ENCODE measurements at regions not wholly inside any gene's neighbourhood (a gene's known extent, or its start where the extent isn't known, plus 50 kb on each side); places are given as distances from the start of the nearest gene placed in this dataset.

DNA sequence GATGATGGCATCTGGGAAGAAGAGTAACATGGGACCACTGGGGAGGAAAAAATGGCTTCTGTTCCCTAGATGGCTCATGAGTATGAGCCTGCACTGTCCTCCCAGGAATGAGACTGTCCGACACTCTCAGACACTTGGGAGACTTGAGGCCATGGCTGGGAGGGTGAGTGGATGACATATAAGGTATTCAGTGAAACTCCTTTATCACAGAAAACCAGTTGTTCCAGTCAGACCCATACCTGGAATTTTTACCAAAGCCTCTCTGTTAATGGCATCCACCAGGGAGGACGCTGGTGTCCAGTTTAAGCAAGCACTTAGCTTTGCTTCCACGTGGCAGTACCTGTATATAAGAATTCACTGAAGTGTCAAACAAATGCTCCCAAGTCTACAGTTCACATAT lies 116.7 kb upstream of the C10orf90 start:
- no peak for DNase-seq

DNA sequence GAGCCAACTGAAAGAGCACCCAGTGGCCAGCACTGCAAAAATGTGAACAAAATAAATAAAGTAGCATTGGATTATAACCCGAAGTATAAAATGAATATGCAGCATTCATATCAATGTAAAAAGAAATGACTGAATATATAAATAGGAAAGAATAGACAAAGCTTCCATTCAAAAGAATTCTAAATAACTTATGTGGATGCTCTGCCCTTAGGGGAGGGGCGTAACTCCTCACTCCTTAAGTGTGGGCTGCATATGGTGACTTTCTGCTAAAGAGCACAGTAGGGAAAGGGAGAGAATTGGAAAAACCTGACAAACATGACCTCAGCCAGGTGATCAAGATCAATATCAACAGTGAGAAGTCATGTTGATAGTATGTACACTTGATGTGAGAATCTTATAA lies 109.9 kb upstream of the DOCK1 start:
- no peak for DNase-seq

DNA sequence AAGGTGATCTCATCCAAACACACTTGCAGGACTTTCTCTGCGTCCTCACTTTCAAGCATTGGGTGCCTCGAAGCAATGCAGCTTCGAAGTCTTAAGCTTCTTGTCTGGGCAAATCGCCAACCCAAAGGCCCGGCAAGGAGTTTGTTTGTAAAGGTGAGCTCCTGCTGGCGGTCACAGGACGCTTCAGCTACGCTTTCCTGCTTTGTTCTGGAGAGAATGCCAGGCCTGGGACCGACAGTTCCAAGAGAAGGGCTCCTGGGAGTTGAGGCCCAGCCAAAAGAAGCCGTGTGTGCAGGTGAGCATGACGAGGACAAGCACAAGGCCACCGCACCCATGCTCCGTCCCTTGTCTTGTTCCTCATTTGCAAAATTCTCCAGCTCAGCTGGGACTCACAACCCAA lies 106.6 kb upstream of the DOCK1 start:
- no peak for DNase-seq

DNA sequence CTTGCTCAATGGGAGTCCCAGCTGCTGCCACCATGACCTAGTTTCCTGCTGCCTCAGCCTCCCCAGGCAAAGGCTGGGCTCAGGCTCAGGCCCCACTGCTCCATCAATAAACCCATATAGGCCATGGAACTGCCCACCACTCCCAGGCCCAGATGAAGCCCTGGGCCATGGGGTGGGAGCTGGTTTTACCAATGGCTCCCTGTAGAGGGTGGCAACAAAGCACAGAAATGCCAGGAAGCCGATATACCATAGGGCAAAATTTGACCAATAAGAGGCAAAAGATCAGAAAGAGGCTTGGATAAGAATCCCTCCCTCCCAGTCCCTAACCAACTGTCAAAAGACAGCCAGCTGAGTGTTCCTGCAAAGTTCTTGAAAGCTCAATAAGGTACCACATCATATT lies 101.8 kb upstream of the DOCK1 start:
- no peak for DNase-seq

DNA sequence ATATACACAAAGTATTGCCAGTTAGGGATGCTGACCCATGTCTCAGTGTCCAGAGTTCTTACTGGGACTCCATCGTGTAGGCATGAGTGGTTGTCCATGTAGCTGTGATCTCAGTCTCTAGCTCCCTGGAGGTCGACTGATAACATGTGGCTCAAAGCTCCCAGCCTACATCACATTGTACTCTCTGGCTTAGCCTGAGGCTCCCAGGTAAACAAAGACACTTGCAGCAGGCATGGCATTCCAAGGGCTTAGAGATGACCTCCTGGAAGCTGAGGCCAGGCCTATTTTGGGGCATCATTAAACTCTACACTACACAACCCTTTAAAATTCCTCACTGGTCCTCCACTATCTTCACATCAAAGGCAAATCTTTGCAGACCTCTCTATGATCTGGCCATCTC lies 100.8 kb upstream of the DOCK1 start:
- no peak for DNase-seq

DNA sequence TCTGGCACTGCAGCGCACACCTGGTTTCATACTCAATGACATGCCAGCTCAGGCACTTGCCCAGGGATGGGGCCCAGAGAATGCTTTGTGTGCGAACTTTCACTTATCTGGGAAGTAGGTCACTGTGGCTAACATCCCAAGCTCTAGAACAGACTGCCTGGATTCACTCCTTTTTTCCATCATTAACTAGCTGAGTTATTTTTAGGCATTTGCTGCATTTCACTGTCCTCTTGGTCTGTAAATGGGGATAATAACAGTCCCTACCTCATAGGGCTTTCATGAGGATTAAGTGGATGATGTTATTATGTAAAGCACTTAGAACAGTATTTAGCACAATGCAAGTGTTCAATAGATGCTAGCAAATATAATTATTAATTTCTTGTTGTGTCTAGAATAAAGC lies 98.7 kb upstream of the DOCK1 start:
- DNase-seq, result no peak

DNA sequence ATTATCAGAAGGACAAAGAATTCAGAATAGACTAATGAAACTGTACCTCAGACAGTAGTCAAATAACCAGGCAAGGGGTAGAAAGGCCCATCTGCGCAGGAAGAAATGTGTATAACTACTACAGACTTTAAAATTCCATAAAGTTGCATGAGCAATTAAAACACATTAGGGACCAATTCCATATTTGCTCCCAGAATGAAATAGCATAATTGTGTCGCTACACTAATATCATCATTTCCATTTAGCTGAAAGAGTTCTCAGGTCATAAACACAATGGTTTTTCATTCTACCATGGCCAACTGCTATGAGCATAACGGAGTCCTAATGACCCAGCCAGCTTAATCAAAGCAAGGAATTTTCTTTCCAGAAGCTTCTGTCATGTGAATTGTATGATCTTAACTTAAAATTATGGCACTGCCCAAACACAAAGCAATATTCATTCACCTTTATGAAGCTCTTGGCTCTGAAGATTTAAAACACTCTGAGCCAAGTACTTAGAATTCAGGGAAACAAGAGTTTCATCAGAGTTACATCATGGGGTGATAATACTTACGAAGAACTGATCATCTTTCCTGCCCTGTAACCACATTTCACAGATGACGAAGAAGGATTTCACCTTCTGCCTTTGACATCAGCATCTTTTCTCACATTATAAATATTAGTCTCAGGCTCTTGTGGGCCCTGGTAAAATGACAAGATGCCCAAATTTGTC lies 98.1 kb upstream of the DOCK1 start:
- DNase-seq, result no peak

DNA sequence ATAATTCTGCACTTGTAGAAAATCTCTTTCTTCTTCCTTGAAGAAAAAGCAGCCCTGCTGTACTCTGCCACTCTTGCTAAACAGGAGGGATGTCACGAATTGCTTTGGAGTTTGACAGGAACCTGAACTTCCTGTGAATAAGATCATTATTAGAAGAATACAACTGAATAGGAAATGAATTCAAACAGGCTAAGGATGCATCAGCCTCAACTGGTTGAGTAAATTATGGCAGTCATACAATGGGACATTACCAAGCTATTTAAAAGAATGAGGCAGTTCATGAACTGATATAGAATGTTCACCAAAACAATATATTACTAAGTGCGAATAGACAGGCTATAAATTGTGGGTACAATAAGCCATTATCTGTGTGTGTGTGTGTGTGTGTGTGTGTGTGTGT lies 97.1 kb upstream of the DOCK1 start:
- no peak for DNase-seq

DNA sequence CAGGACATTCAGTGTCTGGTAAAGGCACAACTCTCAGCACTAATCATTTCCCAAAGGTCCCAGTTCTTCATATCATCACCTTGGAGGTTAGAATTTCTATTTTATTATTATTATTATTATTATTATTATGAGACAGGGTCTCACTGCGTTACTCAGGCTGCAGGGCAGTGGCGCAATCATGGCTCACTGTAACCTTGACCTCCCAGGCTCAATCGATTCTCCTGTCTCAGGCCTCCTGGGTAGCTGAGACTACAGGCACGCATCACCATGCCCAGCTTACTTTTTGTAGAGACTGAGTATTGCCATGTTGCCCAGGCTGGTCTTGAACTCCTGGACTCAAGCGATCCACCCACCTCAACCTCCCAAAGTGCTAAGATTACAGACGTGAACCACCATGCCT lies 91.8 kb upstream of the DOCK1 start:
- DNase-seq, result no peak

DNA sequence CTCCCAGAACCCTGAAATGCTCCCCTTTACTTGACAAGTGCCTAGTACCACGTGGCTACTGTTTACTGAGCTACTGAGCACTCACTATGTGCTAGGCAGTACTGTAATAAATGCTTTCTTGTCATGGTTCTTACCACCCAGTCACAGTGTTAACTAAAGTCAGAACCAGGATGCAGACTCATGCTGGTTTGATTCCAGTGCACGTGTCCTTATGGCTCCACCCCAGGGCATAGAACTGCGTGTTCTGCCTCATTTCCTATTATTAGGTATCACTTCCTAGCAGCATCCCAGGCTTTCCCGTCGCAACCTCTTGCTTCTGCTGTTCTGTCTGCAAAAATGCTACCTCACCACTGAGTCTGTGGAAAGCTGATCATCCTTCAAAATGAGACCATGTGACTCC lies 71.7 kb upstream of the DOCK1 start:
- no peak for DNase-seq

DNA sequence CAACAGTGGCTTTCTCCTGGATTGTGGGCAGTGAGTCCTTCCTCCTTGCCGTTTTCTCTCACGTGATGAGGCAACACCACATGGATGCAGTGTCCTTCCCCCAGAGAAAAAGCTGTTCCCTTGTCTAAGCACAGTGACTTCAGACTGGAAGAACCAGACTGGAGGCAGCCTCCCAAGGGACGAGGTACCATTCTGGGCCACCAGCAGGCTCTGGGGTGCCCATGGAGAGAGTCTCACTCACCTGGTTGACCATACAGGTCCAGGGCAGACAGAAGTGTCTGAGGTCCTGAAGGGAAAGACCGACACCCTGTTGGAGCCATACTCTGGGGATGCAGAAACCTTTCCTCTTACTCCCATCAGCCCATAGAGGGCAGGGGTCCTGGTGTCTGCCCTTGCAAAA lies 69.2 kb upstream of the DOCK1 start:
- no peak for DNase-seq

DNA sequence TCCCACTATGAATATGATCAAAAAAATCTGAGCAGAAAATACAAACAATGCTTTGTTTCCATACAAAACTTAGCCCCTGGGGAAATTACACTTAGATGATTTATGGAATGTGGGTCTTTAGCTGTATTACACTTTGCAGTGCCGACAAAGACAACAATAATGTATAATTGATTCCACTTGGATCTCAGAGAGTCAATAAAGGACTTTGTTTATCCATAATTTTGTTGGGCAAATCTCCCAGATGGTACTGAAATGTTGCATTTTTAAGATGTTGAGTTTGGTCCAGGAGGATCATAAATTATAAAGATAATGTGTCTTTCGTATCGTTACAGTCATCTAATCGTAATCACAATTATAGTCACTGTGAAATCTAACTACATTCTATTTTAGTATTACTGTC lies 66.9 kb upstream of the DOCK1 start:
- DNase-seq, result no peak

DNA sequence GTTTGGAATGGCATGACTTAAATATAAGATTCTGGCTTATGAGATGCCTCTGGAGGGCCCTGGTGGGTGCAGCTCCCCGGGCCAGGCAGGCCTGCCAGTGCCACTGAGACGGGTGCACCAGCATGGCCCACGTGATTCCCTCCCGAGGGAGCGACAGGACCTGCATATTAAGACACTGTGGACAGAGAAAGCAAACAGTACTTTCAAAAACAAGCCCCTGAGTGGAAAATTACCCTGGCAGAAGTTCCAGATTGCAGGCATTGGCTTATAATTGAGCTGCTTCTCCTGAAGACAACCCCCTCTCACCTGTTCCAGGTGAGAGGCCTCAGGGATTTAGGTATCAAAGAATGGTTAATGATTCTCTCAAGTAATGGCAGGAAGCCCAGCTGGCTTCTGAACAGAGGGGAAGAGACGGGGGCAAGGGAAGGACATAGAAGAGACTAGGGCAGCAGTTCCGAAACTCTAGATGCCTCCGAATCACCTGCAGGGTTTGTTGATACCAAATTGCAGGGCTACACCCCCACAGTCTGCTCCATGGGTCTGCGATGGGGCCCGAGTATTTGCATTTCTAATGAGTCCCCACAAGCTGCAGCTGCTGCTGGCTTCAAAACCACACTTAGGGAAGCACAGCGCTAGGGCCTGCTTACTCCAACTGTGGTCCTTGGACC lies 66.0 kb upstream of the DOCK1 start:
- DNase-seq, result no peak

DNA sequence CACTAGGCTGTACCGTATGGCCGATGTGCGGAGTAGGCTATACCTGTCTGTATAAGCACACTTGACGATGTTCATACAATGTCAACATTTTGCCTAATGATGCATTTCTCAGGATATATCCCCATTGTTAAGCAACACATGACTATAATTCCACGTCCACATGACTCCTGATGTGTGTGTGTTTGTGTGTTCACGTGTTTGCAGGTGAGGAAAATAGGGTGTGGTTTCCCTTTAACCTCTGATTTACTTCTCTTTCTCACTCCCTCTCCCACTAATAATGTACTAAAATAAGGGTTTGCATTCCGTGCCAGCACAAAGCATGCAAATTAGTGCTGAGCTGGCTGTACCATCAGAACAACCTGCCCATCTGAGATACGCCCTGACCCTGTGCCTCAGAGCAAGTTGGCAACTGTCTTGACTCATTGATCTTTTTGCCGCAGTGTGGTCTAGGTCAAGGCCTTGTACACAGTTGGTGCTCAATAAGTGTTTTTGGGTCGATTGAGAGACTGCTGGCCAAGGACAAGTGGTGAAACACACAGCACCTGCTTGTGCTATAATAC lies 64.6 kb upstream of the DOCK1 start:
- DNase-seq, result no peak

DNA sequence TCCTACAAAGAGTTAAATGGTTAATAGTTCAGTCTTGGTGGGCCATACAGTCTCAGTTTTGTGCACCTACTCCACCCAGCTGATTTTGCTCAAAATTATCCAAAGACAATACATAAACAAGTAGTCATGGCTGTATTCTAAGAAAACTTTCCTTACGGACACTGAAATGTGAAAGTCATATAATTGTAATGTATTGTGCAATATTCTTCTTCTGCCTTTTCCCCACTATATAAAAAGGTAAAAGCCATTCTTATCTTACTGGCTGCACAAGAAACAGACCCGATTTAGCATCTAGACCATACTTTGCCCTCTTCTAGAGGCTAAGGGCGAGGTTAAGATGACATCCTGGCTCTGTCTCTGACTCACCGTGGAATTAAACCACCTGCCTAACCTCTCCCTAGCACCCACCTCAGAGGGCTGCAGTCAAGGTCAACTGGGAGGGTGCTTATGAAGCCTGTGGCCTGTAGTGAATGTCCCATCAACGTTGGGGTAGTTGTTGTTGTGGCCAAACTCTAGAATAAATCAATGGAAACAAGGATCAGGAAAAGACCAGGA lies 63.8 kb upstream of the DOCK1 start:
- no peak for DNase-seq

DNA sequence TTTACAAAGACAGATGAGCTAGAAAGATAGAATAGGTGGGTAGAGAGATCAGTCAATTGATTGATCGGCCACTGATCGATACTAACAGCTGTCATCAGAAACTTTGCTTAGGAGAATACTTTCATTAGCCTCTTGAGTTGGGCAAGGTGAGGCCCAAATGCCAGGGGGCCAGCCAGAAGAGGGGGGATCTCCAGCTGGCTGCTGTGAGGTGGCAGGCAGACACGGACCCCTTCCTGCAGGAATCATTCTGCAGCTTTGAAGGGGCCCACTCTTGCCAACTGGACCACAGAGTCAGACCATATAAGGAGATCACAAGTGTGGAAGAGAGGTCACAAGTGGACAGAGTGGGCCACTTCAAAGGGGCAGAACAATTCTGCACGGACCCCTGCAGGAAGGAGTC lies 62.9 kb upstream of the DOCK1 start:
- no peak for DNase-seq

DNA sequence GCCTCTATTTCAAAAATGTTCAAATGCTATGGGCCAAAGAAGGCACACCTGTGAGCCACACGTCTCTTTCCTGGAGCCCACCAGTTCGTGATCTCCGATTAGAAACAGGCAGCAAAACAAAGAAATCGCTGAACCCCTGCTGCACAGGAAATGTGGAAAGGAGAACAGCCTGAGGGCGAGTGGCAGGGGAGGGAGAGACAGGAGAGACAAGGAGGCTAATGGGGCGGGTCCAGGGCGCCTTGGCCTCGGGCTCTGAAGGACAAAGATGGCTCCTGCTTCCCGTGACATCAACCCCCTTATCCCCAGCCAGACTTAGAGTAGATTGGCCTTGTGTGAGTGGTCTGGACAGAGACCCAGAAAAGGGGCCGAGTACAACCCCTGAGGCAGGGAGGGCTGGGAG lies 62.4 kb upstream of the DOCK1 start:
- no peak for DNase-seq

DNA sequence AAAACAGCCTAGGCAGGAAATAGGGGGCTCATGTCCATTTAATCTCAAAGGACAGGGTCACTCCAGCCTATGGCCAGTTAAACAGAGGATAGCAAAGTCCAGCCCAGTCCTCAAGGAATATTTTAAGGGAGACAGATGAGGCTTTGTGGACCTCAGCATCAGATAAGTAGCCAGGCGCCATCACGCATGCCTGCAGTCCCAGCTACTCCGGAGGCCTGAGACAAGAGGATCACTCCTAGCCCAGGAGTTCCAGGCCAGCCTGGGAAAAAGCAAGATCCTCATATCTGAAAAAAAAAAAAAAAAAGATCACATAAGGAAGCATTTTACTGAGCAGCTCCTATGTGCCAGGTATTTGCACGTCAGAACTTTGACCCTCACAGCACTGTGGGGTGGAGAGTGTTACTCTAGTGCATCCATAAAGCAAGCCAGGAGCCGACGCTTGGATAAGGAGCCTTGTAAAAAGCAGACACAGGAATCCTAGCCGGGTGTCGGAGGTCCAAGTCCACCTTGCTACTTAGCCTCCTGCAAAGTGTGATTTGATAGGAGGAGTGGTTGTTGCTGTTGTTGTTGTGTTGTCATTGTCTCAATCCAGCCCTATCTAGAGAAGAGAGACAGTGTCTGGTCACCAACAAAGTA lies 61.8 kb upstream of the DOCK1 start:
- DNase-seq, result no peak

DNA sequence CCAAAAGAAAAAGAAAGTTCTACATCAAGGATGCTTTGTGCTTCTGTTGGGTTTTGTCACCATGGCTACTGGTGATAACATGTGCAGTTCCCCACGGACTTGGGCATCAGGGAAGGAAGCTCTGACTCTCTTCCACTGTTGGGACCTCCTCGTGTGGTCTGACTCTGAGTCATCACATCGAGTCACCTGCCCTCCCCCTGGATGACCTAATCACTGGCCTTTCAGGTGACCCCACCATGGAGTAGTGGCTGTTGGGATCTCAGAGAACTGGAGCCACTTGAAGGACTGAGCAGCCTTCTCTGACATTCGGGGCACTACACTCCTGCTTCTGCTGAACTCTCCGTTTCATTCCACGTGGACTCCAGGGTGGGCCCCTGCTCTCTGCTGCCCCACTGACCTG lies 60.8 kb upstream of the DOCK1 start:
- DNase-seq, result no peak

DNA sequence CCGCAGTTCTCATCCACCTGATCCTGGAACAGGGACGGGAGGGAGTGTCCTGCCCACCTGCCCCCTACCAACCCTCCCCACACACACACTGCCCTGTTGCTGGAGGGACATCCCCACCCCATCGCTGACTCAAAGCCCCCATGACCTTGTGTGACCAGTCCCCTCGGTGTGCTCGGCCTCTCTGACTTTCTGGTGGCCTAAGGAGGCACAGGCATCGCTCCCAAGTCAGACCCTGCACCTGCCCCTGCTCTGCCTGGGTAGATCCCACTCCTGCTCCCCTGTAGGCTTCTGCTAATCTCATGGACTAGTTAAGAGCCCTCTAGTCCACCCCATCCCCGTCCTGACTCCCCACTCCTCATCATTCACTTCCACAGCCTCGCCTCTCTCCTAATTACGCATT lies 58.8 kb upstream of the DOCK1 start:
- DNase-seq, result no peak

DNA sequence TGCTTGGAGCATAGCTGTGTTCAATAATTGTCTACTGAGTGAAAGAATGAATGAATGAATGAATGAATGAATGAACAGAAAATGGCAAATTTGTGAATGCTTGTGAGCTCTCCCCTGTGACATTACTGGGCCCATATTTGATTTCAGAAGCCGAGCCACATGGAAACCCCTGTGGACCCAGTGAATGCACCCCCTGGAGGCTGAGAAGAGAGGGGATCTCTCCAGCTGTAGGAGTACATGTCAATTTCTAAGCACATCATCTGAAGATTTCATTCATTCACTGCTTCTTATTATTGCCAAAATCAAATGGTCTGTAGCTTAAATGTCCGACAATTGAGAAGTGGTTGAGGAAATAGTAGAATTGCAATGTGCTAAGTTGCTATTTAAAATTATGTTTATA lies 58.3 kb upstream of the DOCK1 start:
- DNase-seq, result no peak

DNA sequence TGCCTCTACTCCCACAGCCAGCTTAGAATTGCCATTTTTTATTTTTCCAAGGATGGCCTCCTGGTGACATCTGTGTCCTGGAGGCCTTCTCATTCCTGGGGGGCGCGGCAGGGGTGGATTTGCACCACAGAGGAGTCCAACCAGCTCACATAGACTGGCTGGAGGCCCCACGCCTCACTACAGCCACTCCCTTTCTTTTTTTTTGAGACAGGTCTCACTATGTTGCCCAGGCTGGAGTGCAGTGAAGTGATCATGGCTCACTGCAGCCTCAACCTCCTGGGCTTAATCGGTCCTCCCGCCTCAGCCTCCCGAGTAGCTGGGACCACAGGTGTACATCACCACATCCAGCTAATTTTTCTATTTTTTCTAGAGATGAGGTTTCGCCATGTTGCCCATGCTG lies 57.6 kb upstream of the DOCK1 start:
- no peak for DNase-seq

DNA sequence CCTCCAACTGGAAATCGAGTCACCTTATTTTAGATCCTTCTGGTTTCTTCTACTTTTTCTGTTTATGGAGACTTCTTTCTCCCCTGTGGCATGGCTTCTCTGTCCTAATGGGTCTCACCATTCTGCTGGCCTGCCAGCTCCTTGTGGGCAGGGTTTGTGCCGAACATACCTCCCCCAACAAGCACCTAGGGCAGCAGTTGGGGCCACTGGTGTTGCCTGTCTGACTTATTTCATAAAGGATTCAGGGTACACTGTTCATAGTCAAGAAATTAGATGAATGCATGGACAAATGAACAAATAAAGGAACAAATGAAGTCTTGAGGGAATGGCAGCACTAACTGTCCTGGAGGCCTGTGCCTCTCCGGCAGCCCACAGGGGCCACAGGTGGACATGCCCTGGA lies 55.6 kb upstream of the DOCK1 start:
- no peak for DNase-seq

Measured in stimulated activated CD4-positive, alpha-beta T cell treated with anti-CD3 and anti-CD28 coated beads, Interleukin-4, amount 100 ng/mL, for 1 hour (primary cell).